HepG2 (cell line): ENCODE measurements at regions not wholly inside any gene's neighbourhood (a gene's known extent, or its start where the extent isn't known, plus 50 kb on each side); places are given as distances from the start of the nearest gene placed in this dataset.

Experiments used
- PHF8 ChIP-seq: sonication (generic); formaldehyde crosslinking; IDR thresholded peaks from 2 replicates; pipeline ENCODE4 v1.5.0; 2020; ENCODE audit warnings: missing genetic modification reagents
- PRDM15 ChIP-seq: sonication (generic); formaldehyde crosslinking; IDR thresholded peaks from 2 replicates; pipeline ENCODE4 v1.4.0; 2020; ENCODE audit warnings: missing genetic modification reagents
- ZNF232 ChIP-seq: sonication (generic); formaldehyde crosslinking; IDR thresholded peaks from 2 replicates; pipeline ENCODE4 v1.4.0; 2020; ENCODE audit warnings: missing genetic modification reagents, borderline replicate concordance
- TF ChIP-seq, protein P1 (sequence below): IDR thresholded peaks from 2 replicates; pipeline ENCODE4 v1.6.1; 2016

DNA sequence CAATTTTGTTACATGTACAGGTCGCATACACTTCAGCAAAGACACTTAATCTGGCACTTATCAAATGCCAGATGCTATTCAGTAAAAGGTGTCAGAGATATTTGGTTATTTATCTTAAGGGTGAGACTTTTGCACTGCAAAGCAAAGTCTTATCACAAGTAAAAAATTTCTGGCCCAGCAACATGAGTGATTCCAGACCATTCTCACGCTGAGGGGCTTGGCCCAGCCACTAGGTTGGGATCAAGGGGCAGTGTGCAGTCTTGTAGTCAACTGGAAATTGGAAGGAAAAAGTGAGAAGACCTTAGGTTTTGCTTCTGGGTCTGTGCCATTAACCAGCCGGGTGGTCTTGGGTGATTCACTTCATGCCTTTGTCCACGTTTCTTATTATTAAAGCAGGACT lies 181.6 kb downstream of the RNF144A start:
- TF ChIP-seq PRDM15 (CRISPR knock-in tag) = no peak
- no peak for TF ChIP-seq ZNF232 (CRISPR knock-in tag)
- TF ChIP-seq PHF8 (CRISPR knock-in tag) = no peak
- TF ChIP-seq, protein P1, sequence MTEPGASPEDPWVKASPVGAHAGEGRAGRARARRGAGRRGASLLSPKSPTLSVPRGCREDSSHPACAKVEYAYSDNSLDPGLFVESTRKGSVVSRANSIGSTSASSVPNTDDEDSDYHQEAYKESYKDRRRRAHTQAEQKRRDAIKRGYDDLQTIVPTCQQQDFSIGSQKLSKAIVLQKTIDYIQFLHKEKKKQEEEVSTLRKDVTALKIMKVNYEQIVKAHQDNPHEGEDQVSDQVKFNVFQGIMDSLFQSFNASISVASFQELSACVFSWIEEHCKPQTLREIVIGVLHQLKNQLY (CRISPR knock-in tag) = no peak
